Activated CD4-positive, CD25-positive, alpha-beta regulatory T cell (primary cell): ENCODE measurements at regions not wholly inside any gene's neighbourhood (a gene's known extent, or its start where the extent isn't known, plus 50 kb on each side); places are given as distances from the start of the nearest gene placed in this dataset.
A peak's percentile ranks its signal among the peaks of the same experiment; 100 is the strongest.

Experiments
- DNase-seq, 4 experiments: peaks; one replicate each; lab custom pipeline; 2025; lab: John Stamatoyannopoulos, UW

DNA sequence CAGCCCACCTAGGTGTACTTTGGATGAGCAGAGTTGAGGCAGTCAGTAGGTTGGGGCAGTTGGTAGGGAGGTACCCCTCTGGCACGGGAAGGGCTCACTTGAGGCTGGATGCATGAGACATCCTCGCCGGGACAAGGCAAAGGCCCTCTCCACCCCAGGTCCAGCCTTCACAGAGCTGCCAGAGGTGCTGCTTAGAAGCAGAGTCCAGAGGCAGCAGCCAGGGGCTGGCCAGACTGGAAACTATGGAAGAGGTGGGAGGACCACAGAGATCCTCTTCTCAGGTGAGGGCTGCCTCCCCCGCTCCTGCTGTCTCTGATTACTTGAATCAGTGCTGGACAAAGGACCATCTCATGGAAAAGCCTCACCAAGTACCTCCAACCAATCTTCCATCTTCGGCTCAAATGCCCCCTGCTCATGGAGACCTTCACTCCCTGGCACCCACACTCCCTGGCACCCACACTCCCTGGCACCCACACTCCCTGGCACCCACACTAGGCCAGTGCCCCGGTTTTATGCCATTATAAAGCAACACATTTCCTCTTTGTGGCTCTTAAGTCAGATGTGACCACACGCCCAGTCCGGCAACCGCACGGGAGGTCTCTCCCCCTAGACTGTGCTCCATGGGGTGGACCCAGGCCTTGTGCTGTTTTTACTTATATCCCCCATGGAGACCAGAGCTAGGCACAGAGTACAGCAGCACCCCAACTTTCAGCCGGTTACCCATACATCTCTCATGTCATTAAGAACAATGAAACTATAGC, 100.1 kb downstream of the YTHDF1 start:
- no peak for DNase-seq

DNA sequence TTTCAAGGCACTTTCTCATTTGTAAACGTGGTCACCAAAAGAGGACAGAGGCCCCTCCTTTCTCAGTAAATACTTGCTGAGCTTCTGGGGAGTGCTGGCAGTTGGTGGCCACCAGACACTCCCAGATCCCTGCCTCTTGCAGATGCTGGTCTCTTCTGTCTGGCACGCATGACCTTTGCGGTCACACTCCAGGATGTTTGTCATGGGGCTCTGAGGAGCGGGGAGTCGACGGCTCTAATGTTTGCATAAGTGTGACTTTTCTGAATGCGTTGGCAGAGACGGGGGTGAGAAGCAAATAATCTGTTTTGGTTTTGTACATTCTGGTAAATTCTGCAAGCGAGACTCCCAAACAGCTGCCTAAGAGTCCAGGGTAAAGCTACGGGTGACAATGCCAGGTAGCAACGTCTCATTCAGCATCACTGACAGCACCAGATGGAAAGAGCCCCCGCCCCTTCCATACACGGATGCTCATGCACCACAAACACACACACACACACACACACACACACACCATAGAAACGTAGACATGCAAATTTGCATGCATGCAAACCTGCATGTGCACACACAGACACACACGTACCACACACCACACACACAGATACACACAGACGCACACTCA, 101.1 kb downstream of the YTHDF1 start:
- no peak for DNase-seq

GRCh38 chr20:63114006-63114692, 101.8 kb downstream of the YTHDF1 start:
- no peak for DNase-seq

DNA sequence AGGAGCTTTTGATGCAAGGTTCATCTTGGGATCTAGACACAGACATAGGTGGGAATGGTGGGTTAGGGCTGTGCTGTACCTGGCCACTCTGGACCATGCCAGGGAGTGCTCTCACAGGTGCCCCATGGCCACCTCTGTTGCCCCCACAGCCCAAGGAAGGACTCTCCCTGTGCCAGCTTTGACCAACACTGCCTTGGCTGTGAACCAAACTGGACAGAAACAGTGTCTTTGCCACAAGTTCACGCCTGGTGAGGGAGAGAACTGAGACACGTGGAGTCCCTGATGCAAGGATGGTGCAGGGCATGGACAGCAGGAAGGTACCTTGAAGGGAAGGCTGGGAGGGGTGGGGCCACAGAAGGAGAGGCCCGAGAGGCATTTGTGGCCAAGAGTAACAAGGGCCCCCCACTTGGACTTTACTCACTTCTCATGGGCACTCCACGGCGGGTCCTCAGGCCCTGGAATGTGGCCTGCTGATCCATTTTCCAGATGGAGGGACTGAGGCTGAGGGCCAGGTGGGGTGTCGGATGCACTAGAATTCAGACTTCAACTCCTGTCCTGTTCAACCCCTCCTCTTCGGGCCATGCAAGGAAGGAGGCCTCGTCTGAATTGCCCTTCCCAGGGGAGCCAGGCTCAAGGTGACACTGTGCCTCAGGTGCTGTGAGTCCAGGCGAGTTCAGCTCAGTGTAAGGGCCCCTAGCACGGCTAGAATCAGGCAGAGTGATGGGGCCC, 103.3 kb downstream of the YTHDF1 start:
- no peak for DNase-seq

DNA sequence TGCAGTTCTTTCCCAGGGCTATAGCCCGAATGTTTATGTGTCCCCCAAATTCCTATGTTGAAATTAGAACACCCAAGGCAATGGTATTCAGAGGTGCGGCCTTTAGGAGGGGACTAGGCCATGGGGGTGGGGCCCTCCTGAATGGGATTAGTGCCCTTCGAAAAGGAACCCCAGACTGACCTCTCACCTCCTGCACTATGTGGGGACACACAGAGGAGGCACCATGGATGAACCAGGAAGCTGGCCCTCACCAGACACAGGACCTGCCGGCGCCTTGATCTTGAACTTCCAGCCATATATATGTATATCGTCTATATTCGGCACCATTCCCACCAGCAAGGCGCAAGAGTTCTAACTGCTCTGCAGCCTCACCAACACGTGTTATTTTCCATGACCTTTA, 101.5 kb upstream of the BHLHE23 start:
- no peak for DNase-seq

- no peak for DNase-seq
Measured at GRCh38 chr20:63107449-63108200, 100.9 kb upstream of the BHLHE23 start.

DNA sequence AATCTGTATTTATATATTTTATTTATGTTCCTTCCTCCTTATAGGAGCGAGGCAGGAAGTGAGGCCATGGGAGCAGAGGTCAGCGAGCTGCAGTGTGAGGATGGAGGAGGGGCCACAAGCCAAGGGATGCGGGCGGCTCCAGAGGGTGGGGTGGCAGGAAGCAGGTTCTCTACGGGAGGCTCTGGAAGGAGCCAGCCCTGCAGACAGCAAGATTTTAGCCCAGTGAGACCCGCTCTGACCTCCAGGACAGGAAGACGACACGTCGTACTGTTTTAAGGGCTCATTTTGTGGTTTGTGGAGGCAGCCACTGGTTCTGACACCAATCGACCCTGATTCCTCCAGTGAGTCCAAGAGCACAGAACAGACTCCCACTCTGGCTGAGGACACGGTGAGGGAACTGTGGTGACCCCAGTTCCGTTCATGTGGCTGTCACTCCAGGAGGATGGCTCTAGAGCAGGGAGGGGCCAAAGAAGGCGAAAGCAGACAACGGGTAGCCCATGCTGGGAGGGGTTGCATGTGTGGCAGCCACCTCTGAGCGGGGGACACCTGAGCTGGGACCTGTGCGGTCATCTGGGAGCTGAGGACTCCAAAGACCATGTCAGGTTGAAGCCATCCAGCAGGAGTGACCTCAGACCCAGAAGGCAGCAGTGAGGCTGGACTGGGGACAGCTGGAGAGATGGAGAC, 100.1 kb upstream of the BHLHE23 start:
- no peak for DNase-seq

GRCh38 chr20:63106108-63106764, 99.5 kb upstream of the BHLHE23 start:
- no peak for DNase-seq

DNA sequence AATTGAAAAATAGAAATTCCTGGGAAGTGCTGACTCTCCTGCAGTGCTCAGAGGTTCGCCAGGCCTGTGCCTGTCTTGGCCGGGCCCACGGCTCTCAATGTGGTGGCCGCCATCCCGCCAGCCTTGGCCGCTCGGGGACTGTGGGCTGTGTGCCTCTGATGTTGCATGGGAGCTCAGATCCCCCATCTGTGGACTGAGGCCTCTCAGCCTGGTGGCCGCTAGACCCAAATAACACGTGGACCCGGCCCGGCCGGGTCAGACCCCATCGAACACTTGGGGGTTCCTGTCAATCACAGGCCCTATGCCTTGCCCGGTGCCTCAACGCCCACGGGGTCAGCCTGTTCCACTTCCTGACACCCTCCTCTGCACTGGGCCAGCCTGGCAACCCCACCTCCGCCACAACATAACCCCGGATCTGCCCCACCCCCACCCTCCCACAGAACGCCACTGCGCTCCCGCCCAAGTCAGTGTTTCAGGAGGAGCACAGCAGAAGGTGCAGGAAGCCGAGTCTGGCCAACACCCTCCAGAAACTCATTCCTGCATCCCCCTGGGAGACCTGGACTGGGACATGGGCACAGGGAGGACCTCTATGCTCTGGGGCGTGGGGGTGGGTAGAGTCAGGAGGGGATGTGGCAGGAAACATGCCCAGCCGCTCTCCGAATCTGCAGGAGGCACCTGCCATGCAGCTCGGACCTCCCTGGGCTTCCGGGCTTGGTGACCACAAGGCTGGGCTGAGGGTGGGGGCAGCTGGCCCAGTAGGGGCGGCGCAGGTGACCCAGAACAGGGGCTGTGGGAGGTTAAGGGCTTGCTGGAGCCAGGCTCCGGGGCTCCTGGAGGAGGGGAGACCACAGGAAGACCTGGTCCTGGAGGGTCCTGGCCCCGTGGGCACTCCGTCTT, 98.7 kb upstream of the BHLHE23 start:
- no peak for DNase-seq

- DNase-seq: no peak
Measured at GRCh38 chr20:63104312-63105181, 97.8 kb upstream of the BHLHE23 start.

GRCh38 chr20:63103402-63104311, 96.9 kb upstream of the BHLHE23 start:
- DNase-seq: no peak

GRCh38 chr20:63102721-63103375, 96.1 kb upstream of the BHLHE23 start:
- DNase-seq: peak; percentile 24 to 47 (median 42)

GRCh38 chr20:63101781-63102720, 95.3 kb upstream of the BHLHE23 start:
- DNase-seq: peak; percentile 23 to 48 (median 38)

GRCh38 chr20:63100926-63101699, 94.3 kb upstream of the BHLHE23 start:
- DNase-seq: no peak
